ENCODE measurements at regions not wholly inside any gene's neighbourhood (a gene's known extent, or its start where the extent isn't known, plus 50 kb on each side); places are given as distances from the start of the nearest gene placed in this dataset.

GRCh38 chr12:118606690-118607089 lies 230.3 kb downstream of the SUDS3 start:
- H3K4me3 ChIP-seq (ENCODE audit: low read depth, low read length), result no peak overlapping the region

- H3K4me3 ChIP-seq (ENCODE audit: low read depth, low read length), result no peak overlapping the region
Measured at GRCh38 chr12:118607831-118608230, 231.5 kb downstream of the SUDS3 start.

GRCh38 chr12:118608770-118609344 lies 232.5 kb downstream of the SUDS3 start:
- no peak overlapping the region for H3K4me3 ChIP-seq (ENCODE audit: low read depth, low read length)

GRCh38 chr12:118611295-118611694 lies 234.9 kb downstream of the SUDS3 start:
- no peak overlapping the region for H3K4me3 ChIP-seq (ENCODE audit: low read depth, low read length)

- no peak overlapping the region for H3K4me3 ChIP-seq (ENCODE audit: low read depth, low read length)
Measured at GRCh38 chr12:118611770-118612169, 235.4 kb downstream of the SUDS3 start.

GRCh38 chr12:118617611-118618450 lies 241.5 kb downstream of the SUDS3 start:
- no peak overlapping the region for H3K4me3 ChIP-seq (ENCODE audit: low read depth, low read length)

- H3K4me3 ChIP-seq (ENCODE audit: low read depth, low read length), result no peak overlapping the region
Measured at GRCh38 chr12:118618695-118619094, 242.3 kb downstream of the SUDS3 start.

- no peak overlapping the region for H3K4me3 ChIP-seq (ENCODE audit: low read depth, low read length)
Measured at GRCh38 chr12:118625050-118625675, 248.8 kb downstream of the SUDS3 start.

GRCh38 chr12:118633071-118633470 lies 256.7 kb downstream of the SUDS3 start:
- H3K4me3 ChIP-seq (ENCODE audit: low read depth, low read length), result no peak overlapping the region

GRCh38 chr12:118635276-118635675 lies 258.9 kb downstream of the SUDS3 start:
- H3K4me3 ChIP-seq (ENCODE audit: low read depth, low read length), result no peak overlapping the region

GRCh38 chr12:118637767-118638370 lies 261.5 kb downstream of the SUDS3 start:
- H3K4me3 ChIP-seq (ENCODE audit: low read depth, low read length), result no peak overlapping the region

GRCh38 chr12:118641249-118641648 lies 264.9 kb downstream of the SUDS3 start:
- no peak overlapping the region for H3K4me3 ChIP-seq (ENCODE audit: low read depth, low read length)

GRCh38 chr12:118645219-118645618 lies 268.9 kb downstream of the SUDS3 start:
- H3K4me3 ChIP-seq (ENCODE audit: low read depth, low read length), result no peak overlapping the region

- H3K4me3 ChIP-seq (ENCODE audit: low read depth, low read length), result no peak overlapping the region
Measured at GRCh38 chr12:118649765-118650585, 273.6 kb downstream of the SUDS3 start.

- H3K4me3 ChIP-seq (ENCODE audit: low read depth, low read length), result no peak overlapping the region
Measured at GRCh38 chr12:118650586-118650960, 274.2 kb downstream of the SUDS3 start.

GRCh38 chr12:118651487-118651886 lies 275.1 kb downstream of the SUDS3 start:
- no peak overlapping the region for H3K4me3 ChIP-seq (ENCODE audit: low read depth, low read length)

GRCh38 chr12:118655588-118655987 lies 279.2 kb downstream of the SUDS3 start:
- no peak overlapping the region for H3K4me3 ChIP-seq (ENCODE audit: low read depth, low read length)

- H3K4me3 ChIP-seq (ENCODE audit: low read depth, low read length), result no peak overlapping the region
Measured at GRCh38 chr12:118680356-118680963, 300.9 kb upstream of the SRRM4 start.

- H3K4me3 ChIP-seq (ENCODE audit: low read depth, low read length), result no peak overlapping the region
Measured at GRCh38 chr12:118682656-118683055, 298.7 kb upstream of the SRRM4 start.

GRCh38 chr12:118685983-118686607 lies 295.2 kb upstream of the SRRM4 start:
- H3K4me3 ChIP-seq (ENCODE audit: low read depth, low read length), result no peak overlapping the region
